LNCaP clone FGC (cell line): ENCODE measurements at regions not wholly inside any gene's neighbourhood (a gene's known extent, or its start where the extent isn't known, plus 50 kb on each side); places are given as distances from the start of the nearest gene placed in this dataset.
"Not testable (repeated sequence)": the region's sequence is repeated elsewhere in the genome, so short reads cannot be mapped to it uniquely, and the experiment has no call there.

Experiments
- DNase-seq: peaks from one replicate; pipeline ENCODE4 v3.0.0-alpha.2; 2011; ENCODE audit warnings: low read depth
- H3K4me3 ChIP-seq: 2 replicates; pipeline ENCODE4 v1.5.1; 2011; ENCODE audit warnings: mild to moderate bottlenecking, low read depth, low read length, control low read depth
- CTCF ChIP-seq: IDR thresholded peaks from 2 replicates; pipeline ENCODE4 v1.5.1; 2012; ENCODE audit warnings: mild to moderate bottlenecking; ENCODE audit not compliant: control insufficient read depth, insufficient read depth; ENCODE audit errors: extremely low read depth

DNA sequence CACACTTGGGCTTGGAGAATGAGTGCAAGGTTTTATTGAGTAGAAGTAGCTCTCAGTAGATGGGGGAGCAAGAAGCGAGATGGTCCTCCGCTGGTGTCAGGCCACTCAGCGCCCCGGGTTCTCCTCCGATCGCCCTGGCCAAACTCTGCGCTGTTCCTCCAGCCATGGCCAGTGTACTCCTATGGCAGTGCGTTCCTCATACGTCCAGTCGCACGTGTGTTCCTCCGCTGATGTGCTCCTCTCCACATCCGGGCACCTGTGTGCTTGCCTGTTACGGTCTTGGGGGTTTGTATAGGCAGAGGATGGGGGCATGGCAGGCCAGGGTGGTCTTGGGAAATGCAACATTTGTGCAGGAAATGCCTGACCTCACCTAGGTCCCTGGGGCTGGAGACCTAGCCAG is 1899.4 kb downstream of the PCDH9 start:
- no peak overlapping the region for H3K4me3 ChIP-seq
- TF ChIP-seq CTCF, result no peak
- DNase-seq, result no peak

DNA sequence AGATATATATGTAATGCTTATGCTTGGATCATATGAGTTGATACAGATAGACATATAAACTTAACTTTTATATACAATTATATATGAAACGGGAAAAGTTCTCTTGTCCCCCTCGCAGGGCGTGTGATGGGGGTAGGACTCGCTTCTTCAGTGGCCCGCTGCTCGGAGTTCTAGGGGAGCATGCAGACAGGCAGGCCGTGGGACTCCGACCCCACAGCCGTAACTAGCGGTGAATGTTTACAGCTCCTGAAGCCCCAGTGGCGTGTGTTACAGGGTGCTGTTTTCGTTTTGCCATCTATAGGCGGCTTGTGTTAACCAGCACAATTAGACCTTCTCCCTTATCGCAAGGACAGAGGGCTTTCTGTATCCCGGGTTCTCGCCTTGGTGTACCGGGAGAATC is 1899.8 kb downstream of the PCDH9 start:
- no peak overlapping the region for H3K4me3 ChIP-seq
- TF ChIP-seq CTCF, result no peak
- no peak for DNase-seq

DNA sequence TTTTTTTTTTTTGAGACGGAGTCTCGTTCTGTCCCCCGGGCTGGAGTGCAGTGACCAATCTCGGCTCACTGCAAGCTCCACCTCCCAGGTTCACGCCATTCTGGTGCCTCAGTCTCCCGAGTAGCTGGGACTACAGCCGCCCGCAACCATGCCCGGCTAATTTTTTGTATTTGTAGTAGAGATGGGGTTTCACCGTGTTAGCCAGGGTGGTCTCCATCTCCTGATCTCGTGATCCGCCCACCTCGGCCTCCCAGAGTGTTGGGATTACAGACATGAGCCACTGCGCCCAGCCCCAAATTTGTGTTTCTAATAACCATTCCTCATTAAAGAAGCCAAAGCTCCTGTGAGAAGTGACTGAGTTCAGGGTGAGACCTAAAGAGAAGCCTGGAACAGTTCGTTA is 1906.9 kb downstream of the PCDH9 start:
- not testable (repeated sequence) for DNase-seq, H3K4me3 ChIP-seq

DNA sequence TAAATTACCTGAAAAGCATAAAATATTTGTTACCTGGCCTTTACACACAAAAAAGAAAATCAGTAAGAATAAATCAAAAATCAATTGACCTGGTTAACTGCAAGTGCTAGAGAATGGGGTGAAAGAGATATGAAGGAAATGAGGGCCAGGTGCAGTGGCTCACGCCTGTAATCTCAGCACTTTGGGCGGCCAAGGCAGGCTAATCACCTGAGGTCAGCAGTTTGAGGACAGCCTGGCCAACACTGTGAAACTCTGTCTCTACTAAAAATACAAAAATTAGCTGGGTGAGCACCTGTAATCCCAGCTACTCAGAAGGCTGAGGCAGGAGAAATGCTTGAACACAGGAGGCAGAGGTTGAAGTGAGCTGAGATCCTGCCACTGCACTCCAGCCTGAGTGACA is 1908.7 kb downstream of the PCDH9 start:
- not testable (repeated sequence) for DNase-seq, H3K4me3 ChIP-seq

GRCh38 chr13:65314008-65314407 is 1916.1 kb downstream of the PCDH9 start:
- no peak for TF ChIP-seq CTCF
- no peak overlapping the region for H3K4me3 ChIP-seq
- no peak for DNase-seq

DNA sequence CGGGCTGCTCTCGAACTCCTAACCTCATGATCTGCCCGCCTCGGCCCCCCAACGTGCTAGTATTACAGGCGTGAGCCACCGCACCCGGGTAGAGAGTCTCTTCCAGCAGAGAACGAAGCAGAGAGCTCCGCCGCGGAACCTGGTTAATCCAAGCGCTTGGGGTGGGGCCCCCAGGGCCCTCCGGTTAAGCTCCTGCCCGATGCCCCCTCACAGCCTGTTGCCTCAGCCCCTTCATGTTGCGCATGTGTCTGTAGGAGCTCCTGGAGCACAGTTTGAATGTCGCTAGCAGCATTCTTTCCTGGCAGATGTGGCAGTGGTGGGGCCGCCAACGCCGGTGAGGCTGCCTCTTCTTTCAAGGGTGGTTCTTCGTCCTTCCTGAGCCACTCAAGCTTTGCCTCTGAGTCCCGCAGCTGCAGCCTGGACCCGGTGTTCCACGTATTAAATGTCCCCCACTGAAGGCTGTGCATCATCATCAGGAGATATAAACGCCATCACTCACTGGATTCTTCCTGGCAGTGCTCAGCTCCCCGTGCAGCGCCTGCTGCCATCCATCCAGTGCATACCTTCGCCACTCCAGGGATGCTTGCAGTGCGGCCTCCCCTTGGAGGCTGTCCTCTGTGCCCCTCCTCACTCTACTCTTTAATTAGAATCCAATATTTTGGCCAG is 1919.3 kb downstream of the PCDH9 start:
- DNase-seq, result no peak
- H3K4me3 ChIP-seq, result no peak overlapping the region
- TF ChIP-seq CTCF, result no peak

GRCh38 chr13:65309906-65310305 is 1920.2 kb downstream of the PCDH9 start:
- TF ChIP-seq CTCF, result no peak
- no peak overlapping the region for H3K4me3 ChIP-seq
- DNase-seq, result no peak

- H3K4me3 ChIP-seq, DNase-seq: not testable (repeated sequence)
These were observed 1921.4 kb downstream of the PCDH9 start for GRCh38 chr13:65308729-65309128.

DNA sequence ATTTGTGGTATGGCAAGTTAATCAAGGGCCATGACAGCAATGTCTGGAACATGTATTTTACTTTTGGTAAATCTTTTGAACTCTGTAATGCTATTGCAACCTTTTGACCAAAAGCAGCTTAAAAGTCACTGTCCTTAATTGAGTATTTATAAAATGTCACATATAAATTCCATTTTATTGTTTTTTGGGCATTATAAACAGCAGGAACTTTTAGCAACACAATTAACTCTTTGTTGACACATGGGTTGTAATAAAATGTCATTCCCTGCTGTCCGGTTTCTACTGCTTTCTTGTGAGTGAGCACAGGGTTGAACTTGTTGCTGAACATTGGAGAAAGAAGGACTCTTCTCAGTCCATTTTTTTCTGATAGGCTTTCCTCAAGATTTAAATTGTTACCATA is 1923.1 kb downstream of the PCDH9 start:
- no peak overlapping the region for H3K4me3 ChIP-seq
- no peak for TF ChIP-seq CTCF
- no peak for DNase-seq
